SK-N-MC (cell line): ENCODE measurements at regions not wholly inside any gene's neighbourhood (a gene's known extent, or its start where the extent isn't known, plus 50 kb on each side); places are given as distances from the start of the nearest gene placed in this dataset.

Source experiments
- EZH2 ChIP-seq: fragments of 200-600 bp; sonication (generic); IDR thresholded peaks from one replicate; pipeline ENCODE4 v1.6.1; 2017; ENCODE audit warnings: antibody characterized with exemption
- FOXP2 ChIP-seq: optimal IDR thresholded peaks from 2 replicates; pipeline ENCODE3; 2011; ENCODE audit warnings: mild to moderate bottlenecking, moderate library complexity; ENCODE audit not compliant: insufficient read depth; ENCODE audit errors: extremely low read length, control extremely low read depth
- POLR2AphosphoS5 ChIP-seq: IDR thresholded peaks from 2 replicates; pipeline ENCODE4 v1.6.1; 2012; ENCODE audit warnings: mild to moderate bottlenecking, low read depth, low read length, borderline replicate concordance

DNA sequence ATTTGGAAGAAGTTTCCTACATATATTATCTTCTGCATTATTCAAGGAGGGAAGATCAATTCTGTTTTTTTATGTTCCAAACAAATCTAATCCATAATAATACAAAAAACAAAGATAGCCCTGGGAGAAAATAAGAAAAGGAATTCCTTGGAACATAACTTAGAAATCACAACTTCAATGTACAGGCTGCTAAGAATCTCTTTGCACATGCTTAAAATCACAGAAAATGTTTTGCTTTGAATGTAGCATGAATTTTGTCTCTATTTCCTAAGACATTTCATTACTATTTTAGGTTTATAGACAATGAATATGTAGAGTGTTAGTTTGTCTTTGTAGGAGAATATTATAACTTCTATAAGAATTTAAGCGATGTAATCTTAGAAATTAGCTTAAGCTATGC, 700.1 kb downstream of the RNF144B start:
- TF ChIP-seq EZH2 = no peak
- no peak for TF ChIP-seq POLR2AphosphoS5
- TF ChIP-seq FOXP2 = no peak
